Kidney (tissue), 13 donors: ENCODE measurements at regions not wholly inside any gene's neighbourhood (a gene's known extent, or its start where the extent isn't known, plus 50 kb on each side); places are given as distances from the start of the nearest gene placed in this dataset.

Source experiments
- DNase-seq, 5 donors: peaks; one replicate each; pipeline ENCODE4 v3.0.0-alpha.2; 2013 to 2020
- FAIRE-seq: peaks from 2 replicates; lab custom pipeline; 2012; peaks lifted over from hg19 to GRCh38; lab: Jason Lieb, UNC
- H3K27ac ChIP-seq, 2 donors: one replicate each; pipeline ENCODE4 v1.7.0; 2013; ENCODE audit warnings: low read depth in 2 of 2, low read length in 2 of 2, inconsistent platforms in 1 of 2
- H3K27me3 ChIP-seq: one replicate; pipeline ENCODE4 v1.7.1; 2013; ENCODE audit warnings: low read length, inconsistent platforms; ENCODE audit not compliant: control insufficient read depth, insufficient read depth
- H3K36me3 ChIP-seq, 3 donors: one replicate each; pipeline versions ENCODE4 v1.7.0 to v1.7.1; 2013; ENCODE audit warnings: low read length in 3 of 3, control low read depth in 1 of 3, inconsistent platforms in 1 of 3; ENCODE audit not compliant: insufficient read depth in 3 of 3, control insufficient read depth in 2 of 3
- H3K4me1 ChIP-seq, 3 donors: one replicate each; pipeline versions ENCODE4 v1.7.0 to v1.7.1; 2013; ENCODE audit warnings: low read length in 3 of 3, inconsistent platforms in 1 of 3, low read depth in 1 of 3; ENCODE audit not compliant: control insufficient read depth in 2 of 3, insufficient read depth in 2 of 3
- H3K4me3 ChIP-seq, 3 donors: one replicate each; pipeline versions ENCODE4 v1.7.0 to v1.8.1; 2013; ENCODE audit warnings: low read length in 3 of 3, control low read depth in 1 of 3, inconsistent platforms in 1 of 3
- H3K9ac ChIP-seq, 3 donors: one replicate each; pipeline versions ENCODE4 v1.7.0 to v1.7.1; 2013; ENCODE audit warnings: low read length in 3 of 3, control low read depth in 1 of 3, inconsistent platforms in 1 of 3
- H3K9me3 ChIP-seq, 3 donors: one replicate each; pipeline versions ENCODE4 v1.7.0 to v1.7.1; 2013; ENCODE audit warnings: low read length in 3 of 3, control low read depth in 1 of 3, inconsistent platforms in 1 of 3; ENCODE audit not compliant: control insufficient read depth in 2 of 3, insufficient read depth in 1 of 3
- intact Hi-C: fragments of 100-400 bp; cut with DNase I; formaldehyde crosslinking; loops from one replicate; pipeline ENCODE4 v1.11.1; 2022
- TF ChIP-seq, protein P1 (sequence below): IDR thresholded peaks from 3 replicates; pipeline ENCODE4 v1.5.1; 2012; ENCODE audit warnings: mild to moderate bottlenecking, moderate library complexity, borderline replicate concordance; ENCODE audit not compliant: insufficient read depth; ENCODE audit errors: extremely low read depth
- donor health status: control.
- donor health status: control.
- donor health status: control.
- donor health status: control.
- donor health status: control.
- donor health status: DM: yes; HTN: yes; CAD: no.
- donor health status: Normal renal cell carcinoma (clear cell type).

DNA sequence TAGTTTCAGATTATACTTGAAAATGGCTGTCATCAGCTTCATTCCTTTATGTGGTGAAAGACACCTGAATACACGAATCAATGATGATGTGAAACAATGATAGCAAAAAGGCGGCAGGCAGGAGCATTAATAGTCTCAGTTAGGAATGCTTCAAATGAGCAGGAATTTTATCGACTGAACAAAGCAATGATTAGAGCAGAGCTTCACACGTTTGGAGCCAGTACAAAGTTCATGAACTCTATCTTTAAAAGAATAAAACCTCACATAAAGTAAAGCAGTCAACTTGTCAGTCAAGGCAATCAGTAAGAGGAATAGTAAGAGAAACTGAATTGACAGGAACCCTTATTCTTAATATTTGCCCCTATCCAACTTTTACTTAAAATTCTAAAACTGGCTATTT is 78.4 kb upstream of the SERTAD2 start:
- DNase-seq = no peak
- intact Hi-C loops = no loop called here
- no peak for FAIRE-seq
- no peaks in the 10 kb centered on the region for H3K9me3 ChIP-seq
- H3K4me3 ChIP-seq = no peak overlapping the region
- H3K4me1 ChIP-seq = peaks cover 5 to 8% (median 6%) of the 10 kb centered on the region in 3 donors
- no peak overlapping the region for H3K9ac ChIP-seq
- no peaks in the 10 kb centered on the region for H3K36me3 ChIP-seq
- no peak overlapping the region for H3K27ac ChIP-seq
- no peaks in the 10 kb centered on the region for H3K27me3 ChIP-seq
- TF ChIP-seq, protein P1, sequence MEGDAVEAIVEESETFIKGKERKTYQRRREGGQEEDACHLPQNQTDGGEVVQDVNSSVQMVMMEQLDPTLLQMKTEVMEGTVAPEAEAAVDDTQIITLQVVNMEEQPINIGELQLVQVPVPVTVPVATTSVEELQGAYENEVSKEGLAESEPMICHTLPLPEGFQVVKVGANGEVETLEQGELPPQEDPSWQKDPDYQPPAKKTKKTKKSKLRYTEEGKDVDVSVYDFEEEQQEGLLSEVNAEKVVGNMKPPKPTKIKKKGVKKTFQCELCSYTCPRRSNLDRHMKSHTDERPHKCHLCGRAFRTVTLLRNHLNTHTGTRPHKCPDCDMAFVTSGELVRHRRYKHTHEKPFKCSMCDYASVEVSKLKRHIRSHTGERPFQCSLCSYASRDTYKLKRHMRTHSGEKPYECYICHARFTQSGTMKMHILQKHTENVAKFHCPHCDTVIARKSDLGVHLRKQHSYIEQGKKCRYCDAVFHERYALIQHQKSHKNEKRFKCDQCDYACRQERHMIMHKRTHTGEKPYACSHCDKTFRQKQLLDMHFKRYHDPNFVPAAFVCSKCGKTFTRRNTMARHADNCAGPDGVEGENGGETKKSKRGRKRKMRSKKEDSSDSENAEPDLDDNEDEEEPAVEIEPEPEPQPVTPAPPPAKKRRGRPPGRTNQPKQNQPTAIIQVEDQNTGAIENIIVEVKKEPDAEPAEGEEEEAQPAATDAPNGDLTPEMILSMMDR = no peak

DNA sequence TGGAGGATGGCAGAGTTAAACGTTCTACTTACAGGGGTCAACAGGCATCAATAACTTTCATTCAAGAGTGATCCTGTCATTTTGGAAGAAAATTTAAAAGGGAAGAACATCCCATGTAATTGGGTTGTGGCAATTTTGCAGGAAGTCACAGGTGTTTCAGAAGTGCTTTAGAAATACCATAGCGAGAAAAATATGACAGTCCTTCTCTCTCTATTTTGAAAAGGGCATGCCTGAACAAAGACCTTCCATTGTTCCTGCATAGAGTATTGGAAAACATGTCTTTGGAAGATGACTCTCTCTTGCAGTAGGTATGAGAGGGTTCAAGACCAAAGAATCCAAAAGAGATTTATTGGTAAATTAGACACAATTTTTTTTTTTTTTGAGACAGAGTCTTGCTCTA is 81.8 kb upstream of the SERTAD2 start:
- FAIRE-seq (no peak), DNase-seq (no peak)
- no peak overlapping the region for H3K4me3 ChIP-seq

DNA sequence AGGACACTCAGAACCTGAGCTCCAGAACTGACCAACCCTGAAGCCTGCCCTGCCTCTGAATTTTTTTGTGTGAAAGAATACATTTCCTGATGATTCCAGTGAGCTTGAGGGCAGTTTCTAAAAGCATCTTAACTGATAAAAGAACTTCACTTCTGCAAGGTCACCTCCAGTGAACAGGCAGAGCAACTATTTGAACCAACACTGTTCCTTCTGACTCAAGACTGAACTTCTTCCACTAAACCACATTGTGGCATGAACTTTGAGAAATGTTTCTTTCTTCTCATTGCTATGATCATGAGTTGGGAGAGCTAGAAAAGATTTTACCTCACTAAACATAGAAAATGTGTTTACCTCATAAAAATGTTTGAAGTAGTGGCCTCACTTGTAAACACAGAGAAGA is 83.8 kb upstream of the SERTAD2 start:
- Histone ChIP-seq H3K9me3 (no peaks in the 10 kb centered on the region), H3K27me3 (no peaks in the 10 kb centered on the region), H3K27ac (no peak overlapping the region), H3K4me3 (no peak overlapping the region), H3K9ac (no peak overlapping the region), H3K36me3 (no peaks in the 10 kb centered on the region), H3K4me1 (no peaks in the 10 kb centered on the region)
- DNase-seq (no peak), FAIRE-seq (no peak)
- intact Hi-C loops = loop anchor here (5.0 kb wide), 1 partner anchor 75 kb away; no protein-coding TSS in a partner anchor
- TF ChIP-seq, protein P1 = no peak

More for the DNA sequence above, 81.8 kb upstream of the SERTAD2 start:
- peaks cover 0 to under 1% (median 0%) of the 10 kb centered on the region in 3 donors for H3K4me1 ChIP-seq
- intact Hi-C loops = loop anchor here (5.0 kb wide), 1 partner anchor 73 kb away; no protein-coding TSS in a partner anchor
- H3K9me3 ChIP-seq = no peaks in the 10 kb centered on the region
- H3K9ac ChIP-seq = no peak overlapping the region
- no peaks in the 10 kb centered on the region for H3K27me3 ChIP-seq
- H3K36me3 ChIP-seq = no peaks in the 10 kb centered on the region
- H3K27ac ChIP-seq = no peak overlapping the region
- TF ChIP-seq, protein P1 = no peak

DNA sequence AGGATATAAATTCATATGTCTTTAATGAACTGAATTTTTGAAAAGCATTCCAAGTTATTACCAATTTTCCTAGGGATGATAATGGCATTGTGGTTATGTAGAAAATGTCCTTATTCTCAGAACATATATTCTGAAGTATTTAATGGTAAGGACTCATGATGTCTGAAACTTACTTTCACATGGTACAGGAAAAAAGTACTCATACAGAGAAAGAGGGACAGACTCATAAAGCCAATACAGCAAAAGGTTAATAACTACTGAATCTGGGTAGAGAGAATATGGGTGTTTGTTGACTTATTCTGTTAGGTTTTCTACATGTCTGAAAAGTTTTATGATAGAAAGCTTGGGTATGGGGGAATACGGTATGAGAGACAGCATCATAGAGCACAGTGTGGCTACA is 84.3 kb upstream of the SERTAD2 start:
- DNase-seq = no peak
- intact Hi-C loops = loop anchor here (5.0 kb wide), 1 partner anchor 76 kb away; no protein-coding TSS in a partner anchor
- Histone ChIP-seq H3K4me3 (no peak overlapping the region), H3K36me3 (no peaks in the 10 kb centered on the region), H3K27ac (no peak overlapping the region), H3K27me3 (no peaks in the 10 kb centered on the region), H3K9ac (no peak overlapping the region), H3K9me3 (no peaks in the 10 kb centered on the region), H3K4me1 (no peaks in the 10 kb centered on the region)
- FAIRE-seq = no peak
- TF ChIP-seq, protein P1 = no peak
